ENCODE measurements at regions not wholly inside any gene's neighbourhood (a gene's known extent, or its start where the extent isn't known, plus 50 kb on each side); places are given as distances from the start of the nearest gene placed in this dataset.

GRCh38 chrX:21056622-21057021 is 317.6 kb upstream of the CNKSR2 start:
- DNase-seq (ENCODE audit: low read depth): no peak

DNA sequence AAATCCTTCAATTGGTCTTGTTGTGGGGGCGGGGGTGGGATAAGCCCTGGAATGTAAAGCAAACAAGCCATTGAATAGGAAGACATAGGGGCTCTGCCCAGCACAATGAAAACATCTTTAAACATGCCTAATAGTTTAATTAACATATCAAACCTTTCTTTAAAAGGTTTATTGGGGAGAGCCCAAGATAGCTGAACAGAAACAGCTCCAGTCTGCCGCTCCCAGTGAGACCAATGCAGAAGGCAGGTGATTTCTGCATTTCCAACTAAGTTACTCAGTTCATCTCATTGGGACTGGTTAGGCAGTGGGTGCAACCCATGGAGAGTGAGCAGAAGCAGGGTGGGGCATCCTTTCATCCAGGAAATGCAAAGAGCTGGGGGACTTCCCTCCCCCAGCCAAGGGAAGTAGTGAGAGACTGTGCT is 327.2 kb upstream of the CNKSR2 start:
- no peak for DNase-seq (ENCODE audit: low read depth)

DNA sequence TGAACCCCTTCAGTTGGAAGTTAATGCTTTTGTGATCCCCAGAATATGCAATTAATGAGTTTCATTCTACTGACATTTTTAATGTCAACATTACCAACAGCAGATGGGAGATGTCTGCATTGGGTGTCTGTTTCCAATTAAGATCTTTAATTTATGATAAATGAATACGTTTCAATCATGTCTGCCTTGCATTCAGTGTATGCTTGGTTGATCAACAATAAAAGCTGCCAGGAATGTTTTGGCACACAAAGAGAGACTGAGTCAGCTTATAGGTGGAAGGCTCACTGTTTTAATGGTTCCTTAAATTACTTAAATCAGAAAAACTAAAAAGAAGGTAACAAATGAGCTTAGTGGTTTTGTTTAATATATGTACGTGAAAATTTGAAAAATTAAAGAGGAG is 359.9 kb upstream of the CNKSR2 start:
- no peak for DNase-seq (ENCODE audit: low read depth)

DNA sequence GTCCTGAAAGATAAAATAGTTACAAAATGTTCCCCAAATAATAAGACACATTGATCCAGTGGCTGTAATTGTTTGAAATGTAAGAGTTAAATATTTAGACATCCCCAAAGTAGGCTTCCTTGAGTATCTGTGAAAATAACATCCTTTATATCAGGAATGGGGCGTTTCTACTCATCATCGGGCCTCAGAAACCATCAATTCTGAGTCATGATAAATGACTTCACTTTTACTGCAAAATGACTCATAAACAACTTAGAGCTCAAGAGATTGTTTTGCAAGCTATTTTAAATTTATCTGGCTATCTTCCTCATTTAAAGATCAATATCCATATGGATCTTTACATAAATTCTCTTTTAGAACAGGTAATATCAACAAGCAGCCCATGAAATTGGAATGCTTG is 369.4 kb upstream of the CNKSR2 start:
- DNase-seq (ENCODE audit: low read depth): no peak

DNA sequence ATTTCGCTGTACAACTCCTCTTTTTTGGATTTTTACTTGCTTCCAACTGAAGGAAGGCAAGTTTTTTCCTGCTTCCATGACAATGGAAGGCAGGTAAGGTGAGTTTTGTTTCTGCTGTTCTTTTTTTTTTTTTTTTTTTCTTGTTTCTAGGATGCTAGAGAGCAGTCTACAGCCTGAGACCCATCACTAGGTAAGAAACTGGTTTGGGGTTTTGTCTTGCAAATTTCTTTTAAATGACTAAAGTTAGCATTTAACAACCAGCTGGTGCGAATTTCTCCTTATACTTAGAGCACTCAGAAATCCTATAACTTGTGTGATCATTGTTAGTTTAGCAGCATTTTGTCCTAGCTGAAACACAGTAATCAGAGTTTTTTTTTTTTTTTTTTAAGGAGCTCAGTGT is 378.4 kb upstream of the CNKSR2 start:
- DNase-seq (ENCODE audit: low read depth): no peak

GRCh38 chrX:20989361-20989760 is 384.9 kb upstream of the CNKSR2 start:
- no peak for DNase-seq (ENCODE audit: low read depth)

- DNase-seq (ENCODE audit: low read depth): no peak
Observed at GRCh38 chrX:20988804-20989203, 385.4 kb upstream of the CNKSR2 start.

DNA sequence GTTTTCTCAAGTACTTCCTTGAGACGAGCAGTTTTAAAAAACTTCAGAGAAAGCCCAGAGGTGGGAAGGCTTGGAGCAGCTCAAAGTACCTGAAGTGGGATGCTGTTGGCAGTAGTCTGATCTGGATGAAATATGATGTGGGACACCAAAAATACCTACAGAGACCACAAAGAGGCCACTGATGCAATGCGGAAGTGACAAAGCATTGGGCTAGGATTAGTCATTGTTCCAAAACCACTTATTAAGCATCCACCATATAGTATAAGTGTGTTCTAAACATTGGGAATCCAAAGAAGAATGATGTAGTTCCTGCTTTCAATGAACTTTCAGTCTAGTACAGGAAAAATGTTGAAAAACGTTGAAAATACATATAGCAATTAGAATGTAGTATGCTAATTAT is 386.1 kb upstream of the CNKSR2 start:
- DNase-seq (ENCODE audit: low read depth): no peak

GRCh38 chrX:20980426-20980825 is 393.8 kb upstream of the CNKSR2 start:
- no peak for DNase-seq (ENCODE audit: low read depth)

DNA sequence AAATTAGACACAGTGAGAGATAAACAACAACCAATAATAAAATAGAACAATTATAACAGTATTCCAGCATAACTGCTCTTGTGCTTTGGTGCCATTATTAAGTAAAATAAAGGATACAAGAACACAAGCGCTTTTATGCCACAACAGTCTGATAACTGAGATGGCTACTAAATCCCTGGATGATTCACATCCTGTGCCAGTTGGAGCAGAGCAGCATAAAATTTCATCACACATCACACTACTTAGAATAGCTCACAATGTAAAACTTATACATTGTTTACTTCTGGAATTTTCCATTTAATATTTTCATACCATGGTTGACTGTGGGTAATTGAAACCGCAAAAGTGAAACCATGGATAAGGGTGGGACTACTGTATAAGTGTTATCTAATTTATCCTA is 399.9 kb upstream of the CNKSR2 start:
- DNase-seq (ENCODE audit: low read depth): no peak

- DNase-seq (ENCODE audit: low read depth): no peak
Observed at GRCh38 chrX:20973038-20973437, 401.2 kb upstream of the CNKSR2 start.

DNA sequence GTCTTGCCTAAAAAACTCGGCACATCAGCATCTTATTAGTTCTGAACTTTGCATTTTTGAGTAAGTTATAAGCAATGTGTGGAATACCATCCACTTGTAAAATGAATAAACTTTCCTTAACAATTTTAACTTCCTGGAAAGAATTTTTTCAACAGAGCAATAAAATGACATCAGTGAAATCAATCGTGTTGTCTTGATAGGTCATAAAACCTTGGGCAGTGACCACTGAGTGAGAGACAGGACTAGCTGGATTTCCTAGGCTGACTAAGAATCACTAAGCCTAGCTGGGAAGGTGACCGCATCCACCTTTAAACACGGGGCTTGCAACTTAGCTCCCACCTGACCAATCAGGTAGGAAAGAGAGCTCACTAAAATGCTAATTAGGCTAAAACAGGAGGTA is 403.0 kb upstream of the CNKSR2 start:
- DNase-seq (ENCODE audit: low read depth): no peak

- DNase-seq (ENCODE audit: low read depth): no peak
Observed at GRCh38 chrX:20969565-20969964, 404.7 kb upstream of the CNKSR2 start.

DNA sequence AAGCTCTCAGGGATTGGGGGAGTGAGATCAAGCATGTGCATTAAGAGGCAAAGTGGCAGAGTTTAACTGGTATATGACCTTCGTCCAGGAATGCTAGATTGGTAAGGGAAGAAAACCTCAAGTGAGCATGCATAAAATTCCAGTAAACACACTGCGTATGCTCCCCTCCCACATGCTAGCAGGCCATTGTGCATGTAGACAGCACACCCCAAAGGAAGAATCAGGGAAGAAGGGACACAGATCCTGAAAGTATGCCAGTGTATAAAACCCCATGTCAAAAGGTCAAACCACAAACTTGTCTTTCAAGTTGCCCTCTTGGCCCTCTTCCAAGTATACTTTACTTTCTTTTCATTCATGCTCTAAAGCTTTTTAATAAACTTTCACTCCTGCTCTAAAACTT is 405.2 kb upstream of the CNKSR2 start:
- DNase-seq (ENCODE audit: low read depth): no peak

DNA sequence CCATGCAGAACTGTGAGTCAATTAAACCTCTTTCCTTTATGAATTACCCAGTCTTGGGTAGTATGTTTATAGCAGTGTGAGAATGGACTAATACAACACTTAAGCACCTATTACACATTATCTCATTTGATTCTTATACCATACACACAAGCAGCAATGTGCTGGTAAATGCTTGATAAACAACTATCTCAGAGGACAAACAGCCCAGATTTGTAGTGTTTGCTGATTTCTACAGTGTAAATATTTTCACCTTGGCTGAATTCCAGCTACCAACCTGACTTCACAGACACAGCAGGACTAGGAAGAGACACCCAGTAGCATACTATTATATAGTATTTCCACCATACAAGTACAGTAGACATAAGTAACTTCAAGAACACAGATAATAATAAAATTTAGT is 406.5 kb upstream of the CNKSR2 start:
- DNase-seq (ENCODE audit: low read depth): no peak

- no peak for DNase-seq (ENCODE audit: low read depth)
Observed at GRCh38 chrX:20965270-20966044, 408.8 kb upstream of the CNKSR2 start.

DNA sequence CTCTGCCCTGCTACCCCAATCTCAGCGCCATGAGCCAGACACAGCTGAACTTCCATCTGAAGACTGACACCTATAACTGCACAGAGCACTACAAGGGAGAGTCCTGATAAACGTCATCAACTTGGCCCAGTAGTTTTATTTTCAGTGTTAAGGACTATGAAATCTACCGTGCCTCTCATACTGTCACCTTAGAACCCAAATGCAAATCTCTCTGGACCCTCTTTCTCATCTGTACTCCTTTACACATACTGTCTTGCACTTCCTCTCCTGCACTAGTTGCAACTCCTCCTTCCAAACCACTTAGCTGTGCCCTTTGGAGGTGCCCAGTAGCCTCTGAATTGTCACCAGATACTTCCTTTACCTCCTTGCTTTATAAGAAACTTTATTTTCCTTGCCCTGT is 420.2 kb upstream of the CNKSR2 start:
- no peak for DNase-seq (ENCODE audit: low read depth)

- no peak for DNase-seq (ENCODE audit: low read depth)
Observed at GRCh38 chrX:20952180-20952579, 422.0 kb upstream of the CNKSR2 start.

- DNase-seq (ENCODE audit: low read depth): no peak
Observed at GRCh38 chrX:20951016-20951810, 423.0 kb upstream of the CNKSR2 start.

DNA sequence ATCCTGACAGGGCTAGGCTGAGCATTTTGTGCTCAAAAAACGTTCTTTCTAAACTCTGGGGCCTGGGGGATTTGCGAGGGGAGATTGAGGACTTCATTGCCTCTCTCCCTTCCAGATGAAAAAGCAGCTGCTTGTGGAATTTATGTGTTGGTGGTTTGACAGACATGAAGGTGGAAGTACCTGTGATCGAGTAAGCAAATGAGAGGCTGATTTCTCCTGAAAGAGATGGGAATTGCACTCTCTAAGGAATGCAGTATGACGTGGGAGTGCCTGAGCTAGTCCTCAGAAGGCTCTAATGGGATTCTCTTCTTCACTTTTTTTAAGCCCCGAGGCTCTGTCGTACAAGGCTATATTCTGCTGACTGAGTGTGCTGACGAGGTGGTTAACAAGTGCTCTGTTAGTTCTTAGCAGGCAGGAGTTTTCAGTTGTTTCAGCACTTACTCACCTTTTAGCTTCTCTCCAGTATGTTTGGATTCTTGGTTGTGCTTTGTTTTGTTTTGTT is 426.8 kb upstream of the CNKSR2 start:
- DNase-seq (ENCODE audit: low read depth): no peak

DNA sequence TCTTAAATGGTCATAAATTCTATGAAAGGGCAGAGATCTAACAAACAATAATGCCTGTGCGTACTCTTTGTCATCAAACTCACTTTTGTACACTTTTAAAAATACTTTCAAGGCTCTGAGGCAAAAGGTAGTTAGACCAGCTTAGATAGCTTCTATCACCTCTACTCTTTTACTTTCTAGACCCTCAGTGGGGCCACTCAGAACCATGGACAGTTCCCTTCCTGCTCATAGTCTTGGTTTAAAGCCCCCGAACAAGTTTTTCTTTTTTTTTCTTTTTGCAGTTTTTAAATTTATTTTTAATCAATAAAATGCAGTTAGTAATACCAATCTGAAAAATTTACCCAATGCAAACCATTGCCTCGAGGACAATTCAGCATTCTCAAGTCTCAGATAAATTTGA is 460.5 kb upstream of the CNKSR2 start:
- no peak for DNase-seq (ENCODE audit: low read depth)

DNA sequence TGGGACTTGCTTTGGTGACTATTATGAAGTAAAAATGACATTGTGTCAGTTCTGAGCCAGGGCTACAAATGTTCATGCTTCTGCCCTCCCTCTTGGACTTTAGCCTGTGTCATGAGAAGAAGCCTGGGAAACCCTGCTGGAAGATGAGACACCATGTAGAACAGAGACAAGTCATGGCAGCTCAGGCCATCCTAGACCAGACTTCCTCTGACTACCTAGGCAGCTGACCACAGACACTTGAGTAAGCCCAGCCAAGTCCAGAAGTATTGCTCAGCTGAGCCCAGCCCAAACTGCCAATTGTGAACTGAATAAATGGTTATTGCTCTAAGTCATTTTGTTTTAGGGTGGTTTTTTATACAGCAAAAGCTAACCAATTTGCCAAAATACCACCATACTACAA is 467.6 kb upstream of the CNKSR2 start:
- no peak for DNase-seq (ENCODE audit: low read depth)

DNA sequence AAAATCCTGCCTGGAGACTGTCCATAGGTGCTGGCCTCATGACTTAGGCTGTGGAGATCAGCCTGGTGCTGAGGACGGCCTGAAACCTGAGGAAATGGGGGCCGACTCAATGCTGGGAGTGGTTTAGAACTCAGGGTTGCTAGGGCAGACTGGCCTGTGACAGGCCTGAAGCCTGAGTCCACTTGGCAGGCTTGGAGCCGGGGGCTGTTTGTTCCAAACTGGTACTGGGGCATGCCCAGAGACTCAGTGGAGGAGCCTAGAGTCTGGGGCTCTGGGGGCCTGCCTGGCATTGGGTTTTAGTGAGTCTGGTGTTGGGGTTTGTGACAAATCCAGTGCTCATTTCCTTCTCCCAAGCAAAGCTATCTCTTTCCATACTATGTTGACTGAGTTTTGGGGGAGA is 489.7 kb upstream of the CNKSR2 start:
- DNase-seq (ENCODE audit: low read depth): no peak

Data from Daoy (cell line).